SK-N-SH (cell line): ENCODE measurements at regions not wholly inside any gene's neighbourhood (a gene's known extent, or its start where the extent isn't known, plus 50 kb on each side); places are given as distances from the start of the nearest gene placed in this dataset.

ENCODE experiments used
- CTCF ChIA-PET: fragments of 300-600, 350-600 bp; formaldehyde crosslinking; extraction: SDS; loops from one replicate; lab custom pipeline; 2021; lab: Yijun Ruan, JAX
- POLR2A ChIA-PET: fragments of 350-600 bp; sonication (Branson Sonifier 250); formaldehyde crosslinking; extraction: SDS; loops from one replicate; lab custom pipeline; 2020; ENCODE audit warnings: antibody characterized with exemption, inconsistent platforms; lab: Yijun Ruan, JAX
- DNase-seq: peaks from one replicate; pipeline ENCODE4 v3.0.0; 2012
- H2AFZ ChIP-seq: fragments of 200-600 bp; sonication (generic); 2 replicates; pipeline ENCODE4 v1.8.1; 2016; ENCODE audit warnings: antibody characterized with exemption, mild to moderate bottlenecking, low read depth
- H3F3A ChIP-seq: fragments of 200-600 bp; sonication (generic); replicated peaks from 2 replicates; pipeline ENCODE3; 2016; ENCODE audit warnings: antibody characterized with exemption, mild to moderate bottlenecking; ENCODE audit not compliant: insufficient read depth
- H3K27ac ChIP-seq, 2 experiments: fragments of 200-500 bp in 1 of 2; fragments of 200-600 bp in 1 of 2; sonication (Bioruptor generic) in 1 of 2; sonication (generic), shearing (Covaris generic) in 1 of 2; 2 replicates each; pipeline versions ENCODE4 v1.5.1 to v1.6.1; 2014 to 2016; ENCODE audit warnings: low read depth in 2 of 2, inconsistent platforms in 1 of 2, low read length in 1 of 2, mild to moderate bottlenecking in 1 of 2, mixed read lengths in 1 of 2
- H3K27me3 ChIP-seq: fragments of 200-600 bp; sonication (generic), shearing (Covaris generic); 2 replicates; pipeline ENCODE4 v1.6.1; 2016; ENCODE audit warnings: mixed run types; ENCODE audit not compliant: insufficient read depth
- H3K36me3 ChIP-seq, 2 experiments: fragments of 200-500 bp in 1 of 2; fragments of 200-600 bp in 1 of 2; sonication (Bioruptor generic) in 1 of 2; sonication (generic) in 1 of 2; replicated peaks in 1 of 2; 2 replicates each; pipeline versions ENCODE3 to v1.5.1; 2014 to 2016; ENCODE audit warnings: low read length in 1 of 2, mild to moderate bottlenecking in 1 of 2; ENCODE audit not compliant: insufficient read depth in 2 of 2, control insufficient read depth in 1 of 2
- H3K4me1 ChIP-seq, 2 experiments: fragments of 200-500 bp in 1 of 2; fragments of 200-600 bp in 1 of 2; sonication (Bioruptor generic) in 1 of 2; sonication (generic), shearing (Covaris generic) in 1 of 2; 2 replicates each; pipeline versions ENCODE4 v1.5.1 to v1.6.1; 2014 to 2016; ENCODE audit warnings: low read depth in 1 of 2, low read length in 1 of 2, mixed run types in 1 of 2; ENCODE audit not compliant: insufficient read depth in 2 of 2, control insufficient read depth in 1 of 2
- H3K4me2 ChIP-seq: fragments of 200-600 bp; sonication (generic), shearing (Covaris generic); 2 replicates; pipeline ENCODE4 v1.6.1; 2017; ENCODE audit warnings: mixed run types
- H3K4me3 ChIP-seq, 2 experiments: fragments of 200-500 bp in 1 of 2; fragments of 200-600 bp in 1 of 2; sonication (Bioruptor generic) in 1 of 2; sonication (generic), shearing (Covaris generic) in 1 of 2; 2 replicates each; pipeline versions ENCODE4 v1.5.1 to v1.8.1; 2014 to 2016; ENCODE audit warnings: low read depth in 2 of 2, inconsistent platforms in 1 of 2, low read length in 1 of 2, mild to moderate bottlenecking in 1 of 2, mixed read lengths in 1 of 2, moderate library complexity in 1 of 2
- H3K79me2 ChIP-seq: fragments of 200-600 bp; sonication (generic); 2 replicates; pipeline ENCODE4 v1.8.1; 2017; ENCODE audit warnings: mild to moderate bottlenecking; ENCODE audit not compliant: insufficient read depth
- H3K9ac ChIP-seq: fragments of 200-600 bp; sonication (generic); 2 replicates; pipeline ENCODE4 v1.6.1; 2017; ENCODE audit warnings: mixed run types
- H3K9me2 ChIP-seq: fragments of 200-600 bp; sonication (generic); 2 replicates; pipeline ENCODE4 v1.6.1; 2017; ENCODE audit warnings: mixed run types
- H3K9me3 ChIP-seq: fragments of 200-600 bp; sonication (generic); 2 replicates; pipeline ENCODE4 v1.6.1; 2017; ENCODE audit warnings: mixed run types, mild to moderate bottlenecking, moderate library complexity
- H4K20me1 ChIP-seq: fragments of 200-600 bp; sonication (generic); 2 replicates; pipeline ENCODE4 v1.6.1; 2017; ENCODE audit warnings: mild to moderate bottlenecking, mixed run types; ENCODE audit not compliant: insufficient read depth
- EP300 ChIP-seq, 2 experiments: IDR thresholded peaks; 2 replicates each; pipeline versions ENCODE4 v1.4.0 to v1.6.1; 2012; ENCODE audit warnings: borderline replicate concordance in 1 of 2, low read depth in 1 of 2, low read length in 1 of 2
- EZH2phosphoT487 ChIP-seq: fragments of 200-600 bp; sonication (generic); IDR thresholded peaks from 2 replicates; pipeline ENCODE4 v1.6.1; 2017; ENCODE audit warnings: low read depth, mixed run types, mild to moderate bottlenecking, antibody characterized with exemption, moderate library complexity, borderline replicate concordance
- FOSL2 ChIP-seq: IDR thresholded peaks from 2 replicates; pipeline ENCODE4 v1.4.0; 2012; ENCODE audit warnings: low read depth, mild to moderate bottlenecking, moderate library complexity, borderline replicate concordance
- FOXJ3 ChIP-seq: sonication (generic); formaldehyde crosslinking; IDR thresholded peaks from 2 replicates; pipeline ENCODE4 v1.5.1; 2020; ENCODE audit warnings: mild to moderate bottlenecking, missing genetic modification reagents
- GABPA ChIP-seq: IDR thresholded peaks from 2 replicates; pipeline ENCODE4 v1.4.0; 2012; ENCODE audit warnings: low read depth, mild to moderate bottlenecking
- GATA2 ChIP-seq: sonication (generic); formaldehyde crosslinking; IDR thresholded peaks from 2 replicates; pipeline ENCODE4 v1.5.0; 2020; ENCODE audit warnings: mild to moderate bottlenecking, missing genetic modification reagents
- JUND ChIP-seq: IDR thresholded peaks from 2 replicates; pipeline ENCODE4 v1.4.0; 2012
- MEF2A ChIP-seq: IDR thresholded peaks from 2 replicates; pipeline ENCODE4 v1.4.0; 2012; ENCODE audit warnings: low read depth, borderline replicate concordance
- MXI1 ChIP-seq: IDR thresholded peaks from 2 replicates; pipeline ENCODE4 v1.6.1; 2012; ENCODE audit warnings: mild to moderate bottlenecking, low read depth, low read length, improper control_type of control experiment
- NRF1 ChIP-seq: IDR thresholded peaks from 2 replicates; pipeline ENCODE4 v1.6.1; 2012; ENCODE audit warnings: low read depth, mild to moderate bottlenecking, low read length
- POLR2AphosphoS5 ChIP-seq: IDR thresholded peaks from 2 replicates; pipeline ENCODE4 v1.6.1; 2012; ENCODE audit warnings: low read depth, low read length
- RAD21 ChIP-seq: IDR thresholded peaks from 2 replicates; pipeline ENCODE4 v1.6.1; 2012; ENCODE audit warnings: mild to moderate bottlenecking, low read length
- RCOR1 ChIP-seq: fragments of 150-350 bp; IDR thresholded peaks from 2 replicates; pipeline ENCODE4 v1.6.1; 2017; ENCODE audit warnings: antibody characterized with exemption, low read length
- RFX5 ChIP-seq: IDR thresholded peaks from 2 replicates; pipeline ENCODE4 v1.6.1; 2012; ENCODE audit warnings: mild to moderate bottlenecking, improper control_type of control experiment, low read length
- RXRA ChIP-seq: IDR thresholded peaks from 2 replicates; pipeline ENCODE4 v1.4.0; 2012; ENCODE audit warnings: low read depth, mild to moderate bottlenecking, borderline replicate concordance
- TAF1 ChIP-seq: IDR thresholded peaks from 2 replicates; pipeline ENCODE4 v1.6.1; 2012; ENCODE audit warnings: low read depth, mild to moderate bottlenecking, low read length, moderate library complexity, borderline replicate concordance
- TCF12 ChIP-seq: IDR thresholded peaks from 2 replicates; pipeline ENCODE4 v1.4.0; 2012
- YY1 ChIP-seq: IDR thresholded peaks from 2 replicates; pipeline ENCODE4 v1.4.0; 2012; ENCODE audit warnings: low read depth, mild to moderate bottlenecking
- WGBS: methylation state at CpG from one replicate; pipeline ENCODE4 v1.1.6; 2017; ENCODE audit warnings: low lambda C conversion rate; 5-methylcytosine and 5-hydroxymethylcytosine counted together
- TF ChIP-seq, protein P1 (sequence below): IDR thresholded peaks from 2 replicates; pipeline ENCODE4; 2012
- TF ChIP-seq, protein P2 (sequence below): IDR thresholded peaks from 2 replicates; pipeline ENCODE4 v1.4.0; 2012; ENCODE audit warnings: low read depth, borderline replicate concordance
- TF ChIP-seq, protein P3 (sequence below): IDR thresholded peaks from 2 replicates; pipeline ENCODE4 v1.4.0; 2012; ENCODE audit warnings: low read depth, borderline replicate concordance
- TF ChIP-seq, protein P4 (sequence below): IDR thresholded peaks from 2 replicates; pipeline ENCODE4 v1.4.0; 2012; ENCODE audit warnings: low read depth
- TF ChIP-seq, protein P5 (sequence below): fragments of 200-600 bp; sonication (generic); IDR thresholded peaks from 2 replicates; pipeline ENCODE4 v1.6.1; 2017; ENCODE audit warnings: antibody characterized with exemption, mild to moderate bottlenecking, moderate library complexity
- TF ChIP-seq, protein P6 (sequence below): fragments of 150-350 bp; IDR thresholded peaks from 2 replicates; pipeline ENCODE4 v1.6.1; 2016; ENCODE audit warnings: mild to moderate bottlenecking, low read depth, low read length

DNA sequence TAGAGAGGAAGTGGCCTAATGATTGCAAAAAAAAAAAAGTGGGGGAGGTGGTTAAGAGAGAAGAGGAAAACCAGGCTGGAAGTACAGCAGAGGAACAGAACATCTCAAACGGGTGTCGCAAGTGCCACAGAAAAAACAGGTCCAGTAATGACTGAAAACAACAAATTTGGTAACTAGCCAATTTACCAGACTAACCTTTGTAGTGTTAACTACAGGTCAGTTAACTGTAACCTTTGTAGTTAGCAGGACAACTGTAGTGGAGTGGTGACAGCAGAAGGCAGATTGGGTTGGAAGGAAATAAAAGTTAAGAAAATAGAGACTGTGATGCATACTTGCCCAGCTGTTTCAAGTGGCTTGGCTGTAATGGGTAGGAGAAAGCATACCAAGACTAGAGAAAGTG lies 91.4 kb upstream of the CHST9 start:
- no peak overlapping the region for H3K4me3 ChIP-seq
- no peaks in the 10 kb centered on the region for H3K36me3 ChIP-seq
- no peak overlapping the region for H3K27ac ChIP-seq
- H3K4me2 ChIP-seq: no peak overlapping the region
- no peaks in the 10 kb centered on the region for H3K9me3 ChIP-seq
- H3K9ac ChIP-seq: no peak overlapping the region
- TF ChIP-seq TCF12 (no peak), JUND (no peak), FOSL2 (no peak), YY1 (no peak), NRF1 (no peak), EP300 (IDR thresholded peaks at IDR 0.05; ENCODE audit: borderline replicate concordance in 1 of 2, low read depth in 1 of 2, low read length in 1 of 2) (no peak), RAD21 (no peak), RFX5 (no peak), POLR2AphosphoS5 (no peak), EZH2phosphoT487 (no peak), TAF1 (no peak), RXRA (no peak)
- TF ChIP-seq, protein P1, sequence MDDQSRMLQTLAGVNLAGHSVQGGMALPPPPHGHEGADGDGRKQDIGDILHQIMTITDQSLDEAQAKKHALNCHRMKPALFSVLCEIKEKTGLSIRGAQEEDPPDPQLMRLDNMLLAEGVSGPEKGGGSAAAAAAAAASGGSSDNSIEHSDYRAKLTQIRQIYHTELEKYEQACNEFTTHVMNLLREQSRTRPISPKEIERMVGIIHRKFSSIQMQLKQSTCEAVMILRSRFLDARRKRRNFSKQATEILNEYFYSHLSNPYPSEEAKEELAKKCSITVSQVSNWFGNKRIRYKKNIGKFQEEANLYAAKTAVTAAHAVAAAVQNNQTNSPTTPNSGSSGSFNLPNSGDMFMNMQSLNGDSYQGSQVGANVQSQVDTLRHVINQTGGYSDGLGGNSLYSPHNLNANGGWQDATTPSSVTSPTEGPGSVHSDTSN: no peak
- TF ChIP-seq, protein P2, sequence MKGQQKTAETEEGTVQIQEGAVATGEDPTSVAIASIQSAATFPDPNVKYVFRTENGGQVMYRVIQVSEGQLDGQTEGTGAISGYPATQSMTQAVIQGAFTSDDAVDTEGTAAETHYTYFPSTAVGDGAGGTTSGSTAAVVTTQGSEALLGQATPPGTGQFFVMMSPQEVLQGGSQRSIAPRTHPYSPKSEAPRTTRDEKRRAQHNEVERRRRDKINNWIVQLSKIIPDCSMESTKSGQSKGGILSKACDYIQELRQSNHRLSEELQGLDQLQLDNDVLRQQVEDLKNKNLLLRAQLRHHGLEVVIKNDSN: no peak
- no peak for DNase-seq
- 54% methylated on average over 2 of the region's 2 CpGs for WGBS
- H2AFZ ChIP-seq: no peak overlapping the region
- no peaks in the 10 kb centered on the region for H3K27me3 ChIP-seq
- no peaks in the 10 kb centered on the region for H4K20me1 ChIP-seq
- POLR2A ChIA-PET: no interaction called here
- H3F3A ChIP-seq: no peaks in the 10 kb centered on the region
- CTCF ChIA-PET: no interaction called here
- no peaks in the 10 kb centered on the region for H3K79me2 ChIP-seq
- H3K9me2 ChIP-seq: no peaks in the 10 kb centered on the region
- no peaks in the 10 kb centered on the region for H3K4me1 ChIP-seq

DNA sequence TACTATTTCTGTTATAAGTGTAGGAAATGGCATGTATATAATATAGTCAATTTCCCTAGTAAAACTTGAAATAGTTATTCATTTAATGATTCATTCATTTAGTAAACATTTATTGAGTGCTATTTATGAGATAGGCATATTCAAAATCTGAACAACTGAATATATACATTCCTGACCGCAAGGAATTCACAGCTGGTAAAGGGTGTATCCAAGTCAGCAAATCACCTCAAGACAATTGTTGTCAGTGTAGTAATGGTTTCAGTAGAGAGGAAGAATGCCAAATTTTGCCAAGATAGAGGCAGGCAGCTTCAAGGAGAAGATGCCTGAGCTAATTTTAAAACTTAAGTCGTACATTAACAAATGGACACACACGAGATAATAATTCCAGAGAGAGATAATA lies 89.8 kb upstream of the CHST9 start:
- H3K79me2 ChIP-seq: no peaks in the 10 kb centered on the region
- DNase-seq: no peak
- H3K9me2 ChIP-seq: no peaks in the 10 kb centered on the region
- H3K4me1 ChIP-seq: no peaks in the 10 kb centered on the region
- H3K9ac ChIP-seq: no peak overlapping the region
- no peak overlapping the region for H3K4me2 ChIP-seq
- ChIA-PET POLR2A (no interaction called here), CTCF (no interaction called here)
- no peaks in the 10 kb centered on the region for H3K36me3 ChIP-seq
- H2AFZ ChIP-seq: no peak overlapping the region
- no peaks in the 10 kb centered on the region for H3K27me3 ChIP-seq
- H3K9me3 ChIP-seq: no peaks in the 10 kb centered on the region
- whole genome bisulfite sequencing: 60% methylated on average over 3 of the region's 3 CpGs
- no peak overlapping the region for H3K4me3 ChIP-seq
- no peaks in the 10 kb centered on the region for H3F3A ChIP-seq
- H4K20me1 ChIP-seq: no peaks in the 10 kb centered on the region
- no peak overlapping the region for H3K27ac ChIP-seq
- no peak for TF ChIP-seq FOXJ3 (CRISPR knock-in tag)
- TF ChIP-seq NRF1: no peak
- TF ChIP-seq POLR2AphosphoS5: no peak
- no peak for TF ChIP-seq MXI1
- TF ChIP-seq, protein P3, sequence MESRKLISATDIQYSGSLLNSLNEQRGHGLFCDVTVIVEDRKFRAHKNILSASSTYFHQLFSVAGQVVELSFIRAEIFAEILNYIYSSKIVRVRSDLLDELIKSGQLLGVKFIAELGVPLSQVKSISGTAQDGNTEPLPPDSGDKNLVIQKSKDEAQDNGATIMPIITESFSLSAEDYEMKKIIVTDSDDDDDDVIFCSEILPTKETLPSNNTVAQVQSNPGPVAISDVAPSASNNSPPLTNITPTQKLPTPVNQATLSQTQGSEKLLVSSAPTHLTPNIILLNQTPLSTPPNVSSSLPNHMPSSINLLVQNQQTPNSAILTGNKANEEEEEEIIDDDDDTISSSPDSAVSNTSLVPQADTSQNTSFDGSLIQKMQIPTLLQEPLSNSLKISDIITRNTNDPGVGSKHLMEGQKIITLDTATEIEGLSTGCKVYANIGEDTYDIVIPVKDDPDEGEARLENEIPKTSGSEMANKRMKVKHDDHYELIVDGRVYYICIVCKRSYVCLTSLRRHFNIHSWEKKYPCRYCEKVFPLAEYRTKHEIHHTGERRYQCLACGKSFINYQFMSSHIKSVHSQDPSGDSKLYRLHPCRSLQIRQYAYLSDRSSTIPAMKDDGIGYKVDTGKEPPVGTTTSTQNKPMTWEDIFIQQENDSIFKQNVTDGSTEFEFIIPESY: no peak
- no peak for TF ChIP-seq GATA2 (CRISPR knock-in tag)
- TF ChIP-seq, protein P4, sequence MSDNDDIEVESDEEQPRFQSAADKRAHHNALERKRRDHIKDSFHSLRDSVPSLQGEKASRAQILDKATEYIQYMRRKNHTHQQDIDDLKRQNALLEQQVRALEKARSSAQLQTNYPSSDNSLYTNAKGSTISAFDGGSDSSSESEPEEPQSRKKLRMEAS: no peak
- TF ChIP-seq RCOR1: no peak
- no peak for TF ChIP-seq MEF2A
- TF ChIP-seq RFX5: no peak
- no peak for TF ChIP-seq GABPA
- TF ChIP-seq, protein P5, sequence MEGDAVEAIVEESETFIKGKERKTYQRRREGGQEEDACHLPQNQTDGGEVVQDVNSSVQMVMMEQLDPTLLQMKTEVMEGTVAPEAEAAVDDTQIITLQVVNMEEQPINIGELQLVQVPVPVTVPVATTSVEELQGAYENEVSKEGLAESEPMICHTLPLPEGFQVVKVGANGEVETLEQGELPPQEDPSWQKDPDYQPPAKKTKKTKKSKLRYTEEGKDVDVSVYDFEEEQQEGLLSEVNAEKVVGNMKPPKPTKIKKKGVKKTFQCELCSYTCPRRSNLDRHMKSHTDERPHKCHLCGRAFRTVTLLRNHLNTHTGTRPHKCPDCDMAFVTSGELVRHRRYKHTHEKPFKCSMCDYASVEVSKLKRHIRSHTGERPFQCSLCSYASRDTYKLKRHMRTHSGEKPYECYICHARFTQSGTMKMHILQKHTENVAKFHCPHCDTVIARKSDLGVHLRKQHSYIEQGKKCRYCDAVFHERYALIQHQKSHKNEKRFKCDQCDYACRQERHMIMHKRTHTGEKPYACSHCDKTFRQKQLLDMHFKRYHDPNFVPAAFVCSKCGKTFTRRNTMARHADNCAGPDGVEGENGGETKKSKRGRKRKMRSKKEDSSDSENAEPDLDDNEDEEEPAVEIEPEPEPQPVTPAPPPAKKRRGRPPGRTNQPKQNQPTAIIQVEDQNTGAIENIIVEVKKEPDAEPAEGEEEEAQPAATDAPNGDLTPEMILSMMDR: no peak
- TF ChIP-seq, protein P6, sequence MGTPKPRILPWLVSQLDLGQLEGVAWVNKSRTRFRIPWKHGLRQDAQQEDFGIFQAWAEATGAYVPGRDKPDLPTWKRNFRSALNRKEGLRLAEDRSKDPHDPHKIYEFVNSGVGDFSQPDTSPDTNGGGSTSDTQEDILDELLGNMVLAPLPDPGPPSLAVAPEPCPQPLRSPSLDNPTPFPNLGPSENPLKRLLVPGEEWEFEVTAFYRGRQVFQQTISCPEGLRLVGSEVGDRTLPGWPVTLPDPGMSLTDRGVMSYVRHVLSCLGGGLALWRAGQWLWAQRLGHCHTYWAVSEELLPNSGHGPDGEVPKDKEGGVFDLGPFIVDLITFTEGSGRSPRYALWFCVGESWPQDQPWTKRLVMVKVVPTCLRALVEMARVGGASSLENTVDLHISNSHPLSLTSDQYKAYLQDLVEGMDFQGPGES: no peak
- no peak for TF ChIP-seq EP300 (IDR thresholded peaks at IDR 0.05; ENCODE audit: borderline replicate concordance in 1 of 2, low read depth in 1 of 2, low read length in 1 of 2)
- TF ChIP-seq JUND: no peak
